Gastroesophageal sphincter (tissue), 3 donors: ENCODE measurements at regions not wholly inside any gene's neighbourhood (a gene's known extent, or its start where the extent isn't known, plus 50 kb on each side); places are given as distances from the start of the nearest gene placed in this dataset.

Source experiments
- EP300 ChIP-seq: sonication (generic); formaldehyde crosslinking; IDR thresholded peaks from one replicate; pipeline ENCODE4 v1.6.1; 2017; ENCODE audit warnings: antibody characterized with exemption, mild to moderate bottlenecking
- POLR2A ChIP-seq, 2 donors: fragments of 450-650 bp; IDR thresholded peaks; one replicate each; pipeline ENCODE4 v1.6.1; 2017; ENCODE audit warnings: antibody characterized with exemption in 2 of 2, mild to moderate bottlenecking in 2 of 2, moderate library complexity in 1 of 2
- POLR2AphosphoS5 ChIP-seq: sonication (generic); formaldehyde crosslinking; IDR thresholded peaks from one replicate; pipeline ENCODE4 v1.6.1; 2017; ENCODE audit warnings: antibody characterized with exemption
- TF ChIP-seq, protein P1 (sequence below), 4 experiments: fragments of 200-600 bp in 2 of 4; fragments of 450-650 bp in 2 of 4; sonication (generic) in 1 of 4; IDR thresholded peaks; one replicate each; pipeline ENCODE4 v1.5.1; 2017 to 2019; ENCODE audit warnings: antibody characterized with exemption in 4 of 4, mild to moderate bottlenecking in 2 of 4, moderate library complexity in 2 of 4

GRCh38 chr20:19081937-19082336 is 130.5 kb upstream of the SLC24A3 start:
- TF ChIP-seq, protein P1, sequence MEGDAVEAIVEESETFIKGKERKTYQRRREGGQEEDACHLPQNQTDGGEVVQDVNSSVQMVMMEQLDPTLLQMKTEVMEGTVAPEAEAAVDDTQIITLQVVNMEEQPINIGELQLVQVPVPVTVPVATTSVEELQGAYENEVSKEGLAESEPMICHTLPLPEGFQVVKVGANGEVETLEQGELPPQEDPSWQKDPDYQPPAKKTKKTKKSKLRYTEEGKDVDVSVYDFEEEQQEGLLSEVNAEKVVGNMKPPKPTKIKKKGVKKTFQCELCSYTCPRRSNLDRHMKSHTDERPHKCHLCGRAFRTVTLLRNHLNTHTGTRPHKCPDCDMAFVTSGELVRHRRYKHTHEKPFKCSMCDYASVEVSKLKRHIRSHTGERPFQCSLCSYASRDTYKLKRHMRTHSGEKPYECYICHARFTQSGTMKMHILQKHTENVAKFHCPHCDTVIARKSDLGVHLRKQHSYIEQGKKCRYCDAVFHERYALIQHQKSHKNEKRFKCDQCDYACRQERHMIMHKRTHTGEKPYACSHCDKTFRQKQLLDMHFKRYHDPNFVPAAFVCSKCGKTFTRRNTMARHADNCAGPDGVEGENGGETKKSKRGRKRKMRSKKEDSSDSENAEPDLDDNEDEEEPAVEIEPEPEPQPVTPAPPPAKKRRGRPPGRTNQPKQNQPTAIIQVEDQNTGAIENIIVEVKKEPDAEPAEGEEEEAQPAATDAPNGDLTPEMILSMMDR (IDR thresholded peaks at IDR 0.05) = no peak
- no peak for TF ChIP-seq POLR2A (IDR thresholded peaks at IDR 0.05)
- TF ChIP-seq EP300 = no peak
- no peak for TF ChIP-seq POLR2AphosphoS5
